Uterus (tissue), 2 donors: ENCODE measurements at regions not wholly inside any gene's neighbourhood (a gene's known extent, or its start where the extent isn't known, plus 50 kb on each side); places are given as distances from the start of the nearest gene placed in this dataset.

Experiments used
- CTCF ChIP-seq, 4 experiments: fragments of 200-600 bp in 2 of 4; fragments of 450-650 bp in 2 of 4; sonication (generic) in 2 of 4; IDR thresholded peaks; one replicate each; pipeline ENCODE4 v1.5.1; 2016 to 2019; ENCODE audit warnings: antibody characterized with exemption in 4 of 4, mild to moderate bottlenecking in 2 of 4, moderate library complexity in 1 of 4
- POLR2A ChIP-seq, 2 donors: fragments of 450-650 bp; IDR thresholded peaks; one replicate each; pipeline ENCODE4 v1.6.1; 2016; ENCODE audit warnings: antibody characterized with exemption in 2 of 2, mild to moderate bottlenecking in 1 of 2, moderate library complexity in 1 of 2

- TF ChIP-seq CTCF (IDR thresholded peaks at IDR 0.05): no peak
- no peak for TF ChIP-seq POLR2A (IDR thresholded peaks at IDR 0.05)
Measured at GRCh38 chr2:192725991-192726390, 531.3 kb upstream of the TMEFF2 start.
